PC-9 (cell line): ENCODE measurements at regions not wholly inside any gene's neighbourhood (a gene's known extent, or its start where the extent isn't known, plus 50 kb on each side); places are given as distances from the start of the nearest gene placed in this dataset.

Source experiments
- BruUV-seq: library from RNA; stranded (reverse); fragments of 400-500 nt; replicated peaks from 2 replicates; lab custom pipeline; 2021; lab: Mats Ljungman, UMichigan
- CTCF ChIA-PET: fragments of 300-600 bp; sonication (Branson Sonifier 250); formaldehyde crosslinking; loops from one replicate; lab custom pipeline; 2022; ENCODE audit warnings: antibody characterized with exemption; lab: Charles Lee
- POLR2A ChIA-PET: fragments of 300-600 bp; sonication (Branson Sonifier 250); formaldehyde crosslinking; loops from one replicate; lab custom pipeline; 2022; ENCODE audit warnings: antibody characterized with exemption; ENCODE audit not compliant: unreplicated experiment; lab: Charles Lee
- DNase-seq, 2 experiments: peaks; one replicate each; pipeline versions ENCODE4 v3.0.0 to v3.0.0-alpha.2; 2015 to 2022; ENCODE audit warnings: mixed read lengths in 1 of 2
- H2AFZ ChIP-seq: fragments of 200-600 bp; sonication (generic); 2 replicates; pipeline ENCODE4 v1.8.1; 2017; ENCODE audit warnings: antibody characterized with exemption
- H3F3A ChIP-seq: fragments of 200-600 bp; sonication (generic); 2 replicates; pipeline ENCODE4 v1.8.1; 2017; ENCODE audit warnings: antibody characterized with exemption, mild to moderate bottlenecking, low read depth; ENCODE audit not compliant: insufficient read depth
- H3K27ac ChIP-seq: fragments of 200-600 bp; sonication (generic); 2 replicates; pipeline ENCODE4 v1.6.1; 2016; ENCODE audit warnings: mixed run types
- H3K27me3 ChIP-seq: fragments of 200-600 bp; sonication (generic); 2 replicates; pipeline ENCODE4 v1.6.1; 2016; ENCODE audit warnings: low read depth, mixed run types; ENCODE audit not compliant: insufficient read depth
- H3K36me3 ChIP-seq: fragments of 200-600 bp; sonication (generic); 2 replicates; pipeline ENCODE4 v1.6.1; 2016; ENCODE audit warnings: low read depth, mixed run types
- H3K4me1 ChIP-seq: fragments of 200-600 bp; sonication (generic); replicated peaks from 2 replicates; pipeline ENCODE4 v1.6.1; 2016; ENCODE audit warnings: mixed run types; ENCODE audit not compliant: insufficient read depth
- H3K4me2 ChIP-seq: fragments of 200-600 bp; sonication (generic); 2 replicates; pipeline ENCODE4 v1.6.1; 2017; ENCODE audit warnings: mixed run types
- H3K4me3 ChIP-seq: fragments of 200-600 bp; sonication (generic); 2 replicates; pipeline ENCODE4 v1.6.1; 2016; ENCODE audit warnings: mixed run types
- H3K79me2 ChIP-seq: fragments of 200-600 bp; sonication (generic); 2 replicates; pipeline ENCODE4 v1.6.1; 2017; ENCODE audit warnings: low read depth, mixed run types
- H3K9me2 ChIP-seq: fragments of 200-600 bp; sonication (generic); 2 replicates; pipeline ENCODE4 v1.8.1; 2017; ENCODE audit warnings: mild to moderate bottlenecking; ENCODE audit not compliant: insufficient read depth
- H3K9me3 ChIP-seq: fragments of 200-600 bp; sonication (generic); 2 replicates; pipeline ENCODE4 v1.8.1; 2016; ENCODE audit warnings: low read depth; ENCODE audit not compliant: insufficient read depth
- H4K20me1 ChIP-seq: fragments of 200-600 bp; sonication (generic); 2 replicates; pipeline ENCODE4 v1.8.1; 2017; ENCODE audit not compliant: insufficient read depth
- EZH2 ChIP-seq: fragments of 200-600 bp; sonication (generic); IDR thresholded peaks from 2 replicates; pipeline ENCODE4 v1.8.0; 2017; ENCODE audit warnings: antibody characterized with exemption, low read depth
- intact Hi-C: fragments of 100-400 bp; cut with micrococcal nuclease; formaldehyde crosslinking; loops from one replicate; pipeline ENCODE4 v1.10.0; 2022; ENCODE audit not compliant: unreplicated experiment
- TF ChIP-seq, protein P1 (sequence below): fragments of 200-600 bp; sonication (generic); conservative IDR thresholded peaks from 2 replicates; pipeline ENCODE4 v1.6.1; 2017; ENCODE audit warnings: mixed run types, antibody characterized with exemption, mild to moderate bottlenecking, moderate library complexity

DNA sequence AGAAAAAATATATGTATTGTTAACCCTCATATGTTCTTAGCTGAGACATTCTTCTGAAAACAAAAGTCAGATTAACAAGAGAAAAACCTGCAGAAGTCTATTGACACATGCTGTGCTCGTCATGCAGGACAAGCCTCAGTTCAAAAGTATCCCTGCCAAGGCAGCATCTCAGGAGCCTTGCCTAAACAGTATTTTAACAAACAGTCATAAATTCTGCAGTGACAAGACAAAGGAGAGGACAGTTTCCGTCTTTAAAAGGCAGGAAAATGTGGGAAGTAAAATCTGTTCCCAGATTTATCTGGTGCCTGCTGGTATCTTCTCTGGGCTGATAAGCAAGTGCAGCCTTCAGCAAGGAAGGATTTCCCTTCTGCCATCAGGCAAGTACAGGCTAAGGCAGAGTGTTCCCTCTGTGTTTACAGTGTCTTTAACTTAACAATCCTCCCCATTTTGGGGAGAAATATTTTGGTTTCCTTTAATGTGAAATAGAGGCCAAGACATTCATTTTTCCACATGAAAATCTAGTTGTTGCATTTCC is 480.2 kb upstream of the CCDC196 start:
- no peaks in the 10 kb centered on the region for H4K20me1 ChIP-seq
- no peak overlapping the region for H3K27ac ChIP-seq
- no peaks in the 10 kb centered on the region for H3K79me2 ChIP-seq
- ChIA-PET POLR2A (interaction anchor here (0.7 kb wide), 1 partner anchor 55 kb away, joined by 5 read pairs; no protein-coding TSS in a partner anchor), CTCF (no interaction called here)
- H3K4me1 ChIP-seq = peaks cover 10% of the 10 kb centered on the region; the same call in 1 of the 2 replicates
- H3K9me2 ChIP-seq = no peaks in the 10 kb centered on the region
- DNase-seq = no peak
- peaks cover 4% of the 10 kb centered on the region; the same call in 1 of the 2 replicates for H3F3A ChIP-seq
- H3K4me3 ChIP-seq = no peak overlapping the region
- no peak overlapping the region for H3K4me2 ChIP-seq
- intact Hi-C loops = no loop called here
- no peak overlapping the region for H2AFZ ChIP-seq
- no peaks in the 10 kb centered on the region for H3K9me3 ChIP-seq
- no TSS peak for BruUV-seq
- no peaks in the 10 kb centered on the region for H3K36me3 ChIP-seq
- TF ChIP-seq, protein P1, sequence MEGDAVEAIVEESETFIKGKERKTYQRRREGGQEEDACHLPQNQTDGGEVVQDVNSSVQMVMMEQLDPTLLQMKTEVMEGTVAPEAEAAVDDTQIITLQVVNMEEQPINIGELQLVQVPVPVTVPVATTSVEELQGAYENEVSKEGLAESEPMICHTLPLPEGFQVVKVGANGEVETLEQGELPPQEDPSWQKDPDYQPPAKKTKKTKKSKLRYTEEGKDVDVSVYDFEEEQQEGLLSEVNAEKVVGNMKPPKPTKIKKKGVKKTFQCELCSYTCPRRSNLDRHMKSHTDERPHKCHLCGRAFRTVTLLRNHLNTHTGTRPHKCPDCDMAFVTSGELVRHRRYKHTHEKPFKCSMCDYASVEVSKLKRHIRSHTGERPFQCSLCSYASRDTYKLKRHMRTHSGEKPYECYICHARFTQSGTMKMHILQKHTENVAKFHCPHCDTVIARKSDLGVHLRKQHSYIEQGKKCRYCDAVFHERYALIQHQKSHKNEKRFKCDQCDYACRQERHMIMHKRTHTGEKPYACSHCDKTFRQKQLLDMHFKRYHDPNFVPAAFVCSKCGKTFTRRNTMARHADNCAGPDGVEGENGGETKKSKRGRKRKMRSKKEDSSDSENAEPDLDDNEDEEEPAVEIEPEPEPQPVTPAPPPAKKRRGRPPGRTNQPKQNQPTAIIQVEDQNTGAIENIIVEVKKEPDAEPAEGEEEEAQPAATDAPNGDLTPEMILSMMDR = no peak
- TF ChIP-seq EZH2 = no peak
- H3K27me3 ChIP-seq = no peaks in the 10 kb centered on the region

GRCh38 chr14:66008631-66009030 is 477.5 kb upstream of the CCDC196 start:
- CTCF ChIA-PET = no interaction called here
- DNase-seq = no peak
- POLR2A ChIA-PET = interaction anchor here (0.7 kb wide), 1 partner anchor 127 kb away, joined by 8 read pairs; no protein-coding TSS in a partner anchor
- no peaks in the 10 kb centered on the region for H3K4me1 ChIP-seq
- H4K20me1 ChIP-seq = no peaks in the 10 kb centered on the region
- no peaks in the 10 kb centered on the region for H3K36me3 ChIP-seq
- H3K9me3 ChIP-seq = no peaks in the 10 kb centered on the region
- no peak overlapping the region for H3K4me3 ChIP-seq
- H3F3A ChIP-seq = peaks cover 4% of the 10 kb centered on the region; the same call in 1 of the 2 replicates
- no peak for TF ChIP-seq EZH2
- TF ChIP-seq, protein P1 = no peak
- no peak overlapping the region for H2AFZ ChIP-seq
- H3K79me2 ChIP-seq = no peaks in the 10 kb centered on the region
- intact Hi-C loops = no loop called here
- BruUV-seq = no TSS peak
- H3K4me2 ChIP-seq = no peak overlapping the region
- no peaks in the 10 kb centered on the region for H3K9me2 ChIP-seq
- no peaks in the 10 kb centered on the region for H3K27me3 ChIP-seq
- H3K27ac ChIP-seq = no peak overlapping the region

- ChIA-PET CTCF (no interaction called here), POLR2A (interaction anchor here (0.7 kb wide), 1 partner anchor 127 kb away, joined by 8 read pairs; no protein-coding TSS in a partner anchor)
- DNase-seq = peak; percentile 52 to 63
- intact Hi-C loops = no loop called here
- Histone ChIP-seq H3K4me1 (no peaks in the 10 kb centered on the region), H3K79me2 (no peaks in the 10 kb centered on the region), H3K4me3 (no peak overlapping the region), H3K27me3 (no peaks in the 10 kb centered on the region), H3K9me3 (no peaks in the 10 kb centered on the region), H2AFZ (no peak overlapping the region), H3K4me2 (no peak overlapping the region), H3F3A (peaks cover 4% of the 10 kb centered on the region; the same call in 1 of the 2 replicates), H3K36me3 (no peaks in the 10 kb centered on the region), H4K20me1 (no peaks in the 10 kb centered on the region), H3K27ac (no peak overlapping the region), H3K9me2 (no peaks in the 10 kb centered on the region)
- no peak for TF ChIP-seq EZH2
- TF ChIP-seq, protein P1 = no peak
- no TSS peak for BruUV-seq
Observed at GRCh38 chr14:66009089-66009488, 477.1 kb upstream of the CCDC196 start.
